ENCODE measurements at regions not wholly inside any gene's neighbourhood (a gene's known extent, or its start where the extent isn't known, plus 50 kb on each side); places are given as distances from the start of the nearest gene placed in this dataset.
"Not testable (repeated sequence)": the region's sequence is repeated elsewhere in the genome, so short reads cannot be mapped to it uniquely, and the experiment has no call there.

DNA sequence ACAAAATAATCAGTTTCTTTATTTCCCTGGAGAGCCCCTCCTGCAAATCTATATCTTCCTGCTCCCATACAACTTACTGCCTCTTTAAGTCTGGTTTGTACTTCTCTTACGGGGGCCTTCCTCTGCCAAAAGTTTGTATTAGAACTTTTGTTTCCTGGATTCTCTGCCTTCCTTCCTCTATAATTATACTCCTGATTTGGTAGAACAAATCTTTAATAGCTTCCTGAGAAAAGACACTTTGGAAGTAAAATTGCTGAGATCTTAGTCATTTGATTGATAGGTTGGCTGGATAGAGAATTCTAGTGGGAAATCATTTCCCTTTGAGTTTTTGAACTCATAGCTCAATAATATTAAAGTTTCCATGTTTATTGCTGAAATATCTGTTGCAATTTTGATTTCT, 499.2 kb downstream of the RAB38 start:
- no peaks in the 10 kb centered on the region for H3K27me3 Mint-ChIP-seq
- H3K4me1 Mint-ChIP-seq (ENCODE audit: low read depth) = no peaks in the 10 kb centered on the region
- no peaks in the 10 kb centered on the region for H3K36me3 Mint-ChIP-seq (ENCODE audit: low read depth)
- H3K27ac Mint-ChIP-seq = no peak overlapping the region
- no peaks in the 10 kb centered on the region for H3K9me3 Mint-ChIP-seq
- intact Hi-C loops (cut with micrococcal nuclease) = no loop called here
- no peak overlapping the region for H3K4me3 Mint-ChIP-seq

DNA sequence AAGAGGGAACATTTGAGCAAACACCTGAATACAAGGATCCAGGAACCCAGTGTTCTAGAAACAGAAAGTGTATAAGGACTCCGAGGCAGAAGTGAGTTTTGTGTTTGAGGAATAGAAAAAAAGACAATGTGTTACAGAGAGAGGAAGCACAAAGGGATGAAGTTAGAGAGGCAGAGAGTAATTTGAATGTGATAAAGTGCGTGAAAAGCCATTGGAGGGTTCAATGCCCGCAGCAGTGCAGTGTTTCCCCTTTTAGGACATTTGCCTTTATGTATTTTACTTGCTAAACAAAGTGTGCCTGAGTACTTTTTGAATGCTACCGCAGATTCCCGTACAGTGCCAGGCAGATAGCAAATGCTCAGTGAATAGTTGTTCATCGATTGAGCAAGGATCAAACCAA, 508.5 kb downstream of the RAB38 start:
- Mint-ChIP-seq H3K4me1 (ENCODE audit: low read depth) (no peaks in the 10 kb centered on the region), H3K4me3 (no peak overlapping the region), H3K9me3 (peaks cover 10% of the 10 kb centered on the region), H3K27me3 (no peaks in the 10 kb centered on the region), H3K36me3 (ENCODE audit: low read depth) (no peaks in the 10 kb centered on the region), H3K27ac (no peak overlapping the region)
- intact Hi-C loops (cut with micrococcal nuclease) = no loop called here

DNA sequence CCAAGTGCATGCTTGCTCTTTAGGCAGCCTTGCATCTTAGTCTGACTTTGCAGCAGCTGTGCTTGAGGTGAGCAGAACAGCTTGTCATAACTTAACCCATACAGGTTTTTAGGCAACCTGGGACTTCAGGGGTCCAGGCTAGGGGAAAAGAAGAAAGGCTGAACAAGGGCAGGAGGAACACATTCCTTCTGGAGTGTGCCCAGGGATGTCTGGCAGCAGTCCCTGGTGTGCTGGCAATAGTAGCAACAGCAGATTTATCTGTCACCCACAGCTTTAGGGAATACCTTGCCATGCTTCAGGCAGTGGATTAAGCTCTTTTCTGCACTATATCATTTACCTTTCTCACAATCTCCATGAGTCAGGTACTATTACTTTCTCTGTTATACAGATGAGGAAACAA, 513.0 kb downstream of the RAB38 start:
- H3K9me3 Mint-ChIP-seq = peaks cover 20% of the 10 kb centered on the region
- no peaks in the 10 kb centered on the region for H3K4me1 Mint-ChIP-seq (ENCODE audit: low read depth)
- H3K27ac Mint-ChIP-seq = no peak overlapping the region
- no peaks in the 10 kb centered on the region for H3K36me3 Mint-ChIP-seq (ENCODE audit: low read depth)
- H3K4me3 Mint-ChIP-seq = no peak overlapping the region
- no peaks in the 10 kb centered on the region for H3K27me3 Mint-ChIP-seq
- intact Hi-C loops (cut with micrococcal nuclease) = no loop called here

DNA sequence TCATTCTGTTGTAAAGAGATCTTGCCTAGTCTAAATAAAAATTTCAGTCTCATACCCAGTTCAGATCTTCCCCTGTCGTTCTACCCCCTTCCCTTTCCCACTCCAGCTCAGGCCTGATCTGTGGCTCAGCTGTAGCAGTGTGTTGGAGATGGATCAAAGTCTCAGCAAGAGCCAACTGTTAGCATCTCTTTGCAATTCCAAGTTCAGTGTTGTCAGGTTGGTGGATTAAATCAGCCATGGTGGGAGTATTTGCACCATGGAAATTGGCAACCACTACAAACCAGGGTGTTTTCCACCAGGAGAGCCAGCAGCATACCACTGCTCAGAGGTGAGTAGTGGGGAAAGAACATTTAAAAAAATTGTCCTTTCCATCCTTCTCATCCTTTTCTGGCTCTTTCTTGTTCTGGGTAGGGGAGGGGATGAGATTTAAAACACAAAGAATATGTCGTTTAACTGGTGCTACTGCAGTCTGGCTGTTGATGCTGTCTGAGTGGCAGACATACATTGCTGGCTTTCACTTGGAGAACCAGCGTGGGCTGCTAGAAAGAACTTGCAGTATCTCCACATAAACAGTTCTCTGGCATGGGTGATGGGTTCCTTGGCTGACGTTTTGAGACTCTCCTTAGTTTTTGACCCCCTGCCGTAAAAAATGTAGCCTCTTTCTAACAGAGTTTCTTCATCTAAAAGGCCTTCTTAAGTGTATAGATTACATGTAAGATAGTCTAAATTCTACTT, 514.1 kb downstream of the RAB38 start:
- Mint-ChIP-seq H3K9me3 (peaks cover 26% of the 10 kb centered on the region), H3K27me3 (no peaks in the 10 kb centered on the region), H3K27ac (no peak overlapping the region), H3K4me1 (ENCODE audit: low read depth) (no peaks in the 10 kb centered on the region), H3K36me3 (ENCODE audit: low read depth) (no peaks in the 10 kb centered on the region), H3K4me3 (no peak overlapping the region)
- intact Hi-C loops (cut with micrococcal nuclease) = no loop called here

DNA sequence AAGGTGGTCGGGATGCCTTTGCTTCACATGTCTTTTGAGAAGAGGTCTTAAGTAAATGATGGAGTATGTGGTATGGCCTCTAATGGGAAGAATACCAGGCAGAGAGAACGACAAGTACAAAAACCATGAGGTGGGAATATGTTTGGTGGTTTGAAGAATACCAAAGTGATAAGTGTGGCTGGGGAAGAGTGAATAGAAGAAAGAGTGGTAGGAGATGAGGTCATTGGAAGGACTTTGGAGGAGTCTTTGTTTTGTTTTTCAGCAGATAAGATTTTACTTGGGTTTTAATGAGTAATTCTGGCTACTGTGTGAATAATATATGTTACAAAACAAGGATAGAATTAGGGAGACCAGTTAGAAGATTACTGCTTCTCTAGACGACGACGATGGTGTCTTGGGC, 515.4 kb downstream of the RAB38 start:
- intact Hi-C loops (cut with micrococcal nuclease) = no loop called here
- Mint-ChIP-seq H3K9me3 (peaks cover 26% of the 10 kb centered on the region), H3K4me1 (ENCODE audit: low read depth) (no peaks in the 10 kb centered on the region), H3K36me3 (ENCODE audit: low read depth) (no peaks in the 10 kb centered on the region), H3K4me3 (no peak overlapping the region), H3K27me3 (no peaks in the 10 kb centered on the region), H3K27ac (no peak overlapping the region)

DNA sequence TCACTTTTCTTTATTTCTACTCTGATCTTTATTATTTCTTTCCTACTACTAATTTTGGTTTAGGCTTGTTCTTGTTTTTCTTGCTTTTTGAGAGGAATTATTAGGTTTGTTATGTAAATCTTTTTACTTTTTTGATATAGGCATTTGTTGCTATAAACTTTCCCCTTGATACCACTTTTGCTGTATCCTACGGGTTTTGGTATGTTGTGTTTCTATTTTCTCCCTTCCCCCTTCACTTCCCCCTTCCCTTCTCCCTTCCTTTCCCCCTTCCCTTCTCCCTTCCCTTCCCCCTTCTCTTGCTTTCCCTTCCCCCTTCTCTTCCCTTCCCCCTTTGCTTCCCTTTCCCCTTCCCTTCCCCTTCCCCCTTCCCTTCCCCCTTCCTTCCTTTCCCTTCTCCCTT, 529.6 kb downstream of the RAB38 start:
- no peaks in the 10 kb centered on the region for H3K27me3 Mint-ChIP-seq
- H3K9me3 Mint-ChIP-seq = peaks cover 14% of the 10 kb centered on the region
- H3K4me3 Mint-ChIP-seq = no peak overlapping the region
- no peak overlapping the region for H3K27ac Mint-ChIP-seq
- no peaks in the 10 kb centered on the region for H3K4me1 Mint-ChIP-seq (ENCODE audit: low read depth)
- no peaks in the 10 kb centered on the region for H3K36me3 Mint-ChIP-seq (ENCODE audit: low read depth)
- intact Hi-C loops (cut with micrococcal nuclease) = no loop called here

DNA sequence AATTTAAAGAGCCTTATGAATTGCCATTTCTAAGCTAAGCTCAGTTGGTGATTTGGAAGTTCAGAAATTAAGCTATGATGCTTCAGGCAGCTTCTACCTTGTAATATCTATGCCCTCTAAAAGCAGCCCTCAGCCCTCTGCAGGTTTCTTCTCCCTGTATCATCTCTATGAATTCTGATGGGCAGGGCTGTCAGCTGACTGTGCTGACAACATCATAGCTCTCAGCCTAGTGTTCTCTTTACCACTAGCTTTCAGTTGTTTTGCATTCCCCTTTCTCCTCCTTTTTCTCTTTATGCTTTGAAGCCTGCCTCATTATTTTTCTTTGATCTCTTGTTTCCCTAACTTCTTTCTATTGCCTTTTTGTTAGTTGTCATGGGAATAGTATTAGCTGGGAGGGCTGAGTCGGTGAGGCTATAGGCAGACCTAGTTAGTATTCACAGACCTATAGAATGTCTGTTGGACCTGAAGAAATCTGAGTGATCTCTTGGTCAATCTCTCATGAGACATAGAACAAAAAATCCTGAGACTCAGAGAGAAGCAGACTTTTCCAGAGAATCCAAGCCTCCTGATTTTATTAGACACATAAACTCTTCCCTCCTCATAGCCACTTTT, 535.4 kb downstream of the RAB38 start:
- peaks cover 6% of the 10 kb centered on the region for H3K9me3 Mint-ChIP-seq
- H3K27ac Mint-ChIP-seq = no peak overlapping the region
- no peaks in the 10 kb centered on the region for H3K4me1 Mint-ChIP-seq (ENCODE audit: low read depth)
- no peaks in the 10 kb centered on the region for H3K27me3 Mint-ChIP-seq
- no peak overlapping the region for H3K4me3 Mint-ChIP-seq
- no peaks in the 10 kb centered on the region for H3K36me3 Mint-ChIP-seq (ENCODE audit: low read depth)
- intact Hi-C loops (cut with micrococcal nuclease) = no loop called here

DNA sequence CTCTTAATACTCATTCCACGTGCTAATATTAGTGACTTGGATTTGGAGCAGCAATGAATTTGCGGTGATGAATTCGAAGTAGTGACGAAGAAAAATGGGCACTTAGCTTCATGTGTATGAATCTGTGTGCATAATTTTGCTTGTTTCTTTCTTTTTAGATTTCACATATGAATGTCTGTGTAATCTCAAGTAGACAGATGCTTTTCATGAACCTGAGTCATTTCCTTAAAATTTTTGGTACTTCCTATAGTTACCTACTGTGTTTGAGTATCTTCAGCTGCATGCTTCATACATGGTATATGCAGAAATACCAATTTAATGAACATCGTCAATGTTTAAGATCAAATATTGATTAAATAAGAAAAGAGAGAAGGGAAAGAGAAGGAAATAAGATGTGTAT, 540.2 kb downstream of the RAB38 start:
- H3K27me3 Mint-ChIP-seq = no peaks in the 10 kb centered on the region
- intact Hi-C loops (cut with micrococcal nuclease) = no loop called here
- H3K4me3 Mint-ChIP-seq = no peak overlapping the region
- H3K36me3 Mint-ChIP-seq (ENCODE audit: low read depth) = no peaks in the 10 kb centered on the region
- H3K9me3 Mint-ChIP-seq = peaks cover 3% of the 10 kb centered on the region
- H3K27ac Mint-ChIP-seq = no peak overlapping the region
- H3K4me1 Mint-ChIP-seq (ENCODE audit: low read depth) = no peaks in the 10 kb centered on the region

DNA sequence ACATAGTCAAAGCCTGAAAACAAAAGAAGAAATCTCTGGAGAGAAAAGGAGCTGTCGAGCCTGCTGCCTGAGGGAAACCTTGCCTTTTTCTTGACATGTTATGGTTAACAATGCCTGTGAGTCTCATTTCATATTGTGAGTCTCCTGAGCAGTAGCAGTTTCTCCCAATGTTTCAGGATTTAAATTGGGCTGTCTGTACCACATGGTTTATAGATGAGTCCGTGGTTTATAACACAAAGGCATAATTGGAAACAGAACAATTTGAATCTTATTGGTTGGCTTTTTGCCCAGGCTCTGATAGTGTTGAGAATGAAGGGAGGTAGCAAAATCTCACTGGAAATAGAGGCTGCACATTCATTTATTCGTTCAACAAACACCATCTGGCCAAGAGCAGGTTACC, 540.9 kb downstream of the RAB38 start:
- Mint-ChIP-seq H3K9me3 (no peaks in the 10 kb centered on the region), H3K27me3 (no peaks in the 10 kb centered on the region), H3K4me1 (ENCODE audit: low read depth) (no peaks in the 10 kb centered on the region), H3K4me3 (no peak overlapping the region), H3K27ac (no peak overlapping the region), H3K36me3 (ENCODE audit: low read depth) (no peaks in the 10 kb centered on the region)
- intact Hi-C loops (cut with micrococcal nuclease) = no loop called here

DNA sequence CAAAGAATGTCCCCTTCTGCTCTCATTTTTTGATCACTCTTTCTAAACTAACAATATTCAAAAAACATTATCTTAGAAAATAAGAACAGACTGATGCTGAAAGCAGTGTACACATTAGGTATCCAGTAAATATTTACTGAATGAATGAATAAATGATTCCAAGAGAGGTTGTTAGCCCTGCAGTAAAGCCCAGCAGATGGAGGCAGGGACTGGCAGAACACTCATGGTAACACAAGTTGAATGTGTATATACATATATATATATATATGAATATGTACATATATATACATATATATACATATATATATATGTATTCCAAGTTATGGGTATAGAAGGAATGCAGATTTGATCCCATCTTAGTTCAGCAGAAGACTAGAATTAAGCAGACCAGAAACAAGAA, 546.3 kb downstream of the RAB38 start:
- Mint-ChIP-seq H3K27ac (no peak overlapping the region), H3K27me3 (no peaks in the 10 kb centered on the region), H3K9me3 (peaks cover 21% of the 10 kb centered on the region), H3K36me3 (ENCODE audit: low read depth) (no peaks in the 10 kb centered on the region), H3K4me3 (no peak overlapping the region), H3K4me1 (ENCODE audit: low read depth) (no peaks in the 10 kb centered on the region)
- intact Hi-C loops (cut with micrococcal nuclease) = no loop called here

DNA sequence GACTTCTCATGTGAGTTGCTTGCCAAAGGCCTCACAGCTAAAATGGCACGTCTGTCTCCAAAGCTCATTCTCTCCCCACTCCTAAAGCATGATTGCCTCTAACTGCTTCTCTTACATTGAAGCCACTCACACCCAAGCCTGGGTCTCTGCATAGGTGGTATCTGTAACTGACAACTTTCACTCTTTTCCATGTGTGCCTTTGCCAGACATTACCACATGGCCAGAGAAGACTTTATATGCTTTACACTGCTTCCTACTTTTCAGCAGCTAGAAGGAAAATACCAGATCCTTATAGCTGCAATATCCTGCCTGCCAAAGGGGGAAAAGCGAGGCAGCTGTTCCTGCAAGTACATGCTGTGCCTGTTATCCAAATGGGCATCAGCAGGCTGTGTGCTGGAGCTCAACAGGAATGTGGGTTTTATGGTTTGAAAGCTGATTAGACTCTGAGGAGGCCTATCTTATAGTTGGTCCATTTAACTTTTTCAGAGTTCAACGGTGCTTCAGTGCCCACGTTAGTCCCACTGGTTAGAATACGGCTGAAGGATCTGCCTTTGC, 547.1 kb downstream of the RAB38 start:
- Mint-ChIP-seq H3K27ac (no peak overlapping the region), H3K4me3 (no peak overlapping the region), H3K27me3 (no peaks in the 10 kb centered on the region), H3K36me3 (ENCODE audit: low read depth) (no peaks in the 10 kb centered on the region), H3K9me3 (peaks cover 28% of the 10 kb centered on the region), H3K4me1 (ENCODE audit: low read depth) (no peaks in the 10 kb centered on the region)
- intact Hi-C loops (cut with micrococcal nuclease) = no loop called here

DNA sequence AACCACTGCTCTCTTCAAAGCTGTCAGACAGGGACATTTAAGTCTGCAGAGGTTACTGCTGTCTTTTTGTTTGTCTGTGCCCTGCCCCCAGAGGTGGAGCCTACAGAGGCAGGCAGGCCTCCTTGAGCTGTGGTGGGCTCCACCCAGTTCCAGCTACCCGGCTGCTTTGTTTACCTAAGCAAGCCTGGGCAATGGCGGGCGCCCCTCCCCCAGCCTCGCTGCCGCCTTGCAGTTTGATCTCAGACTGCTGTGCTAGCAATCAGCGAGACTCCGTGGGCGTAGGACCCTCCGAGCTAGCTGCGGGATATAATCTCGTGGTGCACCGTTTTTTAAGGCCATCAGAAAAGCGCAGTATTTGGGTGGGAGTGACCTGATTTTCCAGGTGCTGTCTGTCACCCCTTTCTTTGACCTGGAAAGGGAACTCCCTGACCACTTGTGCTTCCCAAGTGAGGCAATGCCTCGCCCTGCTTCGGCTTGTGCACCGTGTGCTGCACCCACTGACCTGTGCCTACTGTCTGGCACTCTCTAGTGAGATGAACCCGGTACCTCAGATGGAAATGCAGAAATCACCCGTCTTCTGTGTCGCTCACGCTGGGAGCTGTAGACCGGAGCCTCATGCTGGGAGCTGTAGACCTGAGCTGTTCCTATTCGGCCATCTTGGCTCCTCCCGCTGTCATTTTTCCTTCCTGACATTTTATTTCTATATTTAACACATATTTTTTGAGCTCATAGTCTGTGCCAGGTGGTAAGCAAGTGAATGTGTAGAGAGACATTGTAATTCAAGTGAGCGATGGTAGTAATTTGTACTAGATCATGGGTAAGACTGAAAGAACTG, 551.5 kb downstream of the RAB38 start:
- intact Hi-C loops (cut with micrococcal nuclease); H3K4me3 Mint-ChIP-seq; H3K27ac Mint-ChIP-seq; H3K36me3 Mint-ChIP-seq (ENCODE audit: low read depth); H3K4me1 Mint-ChIP-seq (ENCODE audit: low read depth); H3K27me3 Mint-ChIP-seq: not testable (repeated sequence)
- H3K9me3 Mint-ChIP-seq = peaks cover 53% of the 10 kb centered on the region

DNA sequence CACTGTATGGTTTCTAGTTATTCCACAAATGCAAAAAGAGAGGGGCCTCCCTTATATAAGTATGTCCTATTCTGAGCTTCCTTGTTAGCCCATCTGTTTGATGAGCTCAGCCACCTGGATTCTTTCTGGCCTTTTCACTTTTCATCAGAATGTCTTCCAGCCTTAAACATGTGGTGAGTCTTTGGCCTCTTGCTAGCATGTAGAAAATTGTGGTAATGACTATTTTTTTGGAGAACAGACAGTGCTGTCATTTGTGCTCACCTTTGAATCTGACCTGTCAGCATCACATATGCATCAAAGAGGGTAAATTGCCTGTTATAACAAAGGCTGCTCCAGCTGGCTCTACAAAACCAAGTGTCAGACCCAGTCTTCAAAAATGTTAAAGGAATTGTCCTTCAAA, 558.7 kb downstream of the RAB38 start:
- H3K4me1 Mint-ChIP-seq (ENCODE audit: low read depth) = no peaks in the 10 kb centered on the region
- no peak overlapping the region for H3K4me3 Mint-ChIP-seq
- no peak overlapping the region for H3K27ac Mint-ChIP-seq
- H3K9me3 Mint-ChIP-seq = peaks cover 16% of the 10 kb centered on the region
- intact Hi-C loops (cut with micrococcal nuclease) = no loop called here
- H3K36me3 Mint-ChIP-seq (ENCODE audit: low read depth) = no peaks in the 10 kb centered on the region
- no peaks in the 10 kb centered on the region for H3K27me3 Mint-ChIP-seq

DNA sequence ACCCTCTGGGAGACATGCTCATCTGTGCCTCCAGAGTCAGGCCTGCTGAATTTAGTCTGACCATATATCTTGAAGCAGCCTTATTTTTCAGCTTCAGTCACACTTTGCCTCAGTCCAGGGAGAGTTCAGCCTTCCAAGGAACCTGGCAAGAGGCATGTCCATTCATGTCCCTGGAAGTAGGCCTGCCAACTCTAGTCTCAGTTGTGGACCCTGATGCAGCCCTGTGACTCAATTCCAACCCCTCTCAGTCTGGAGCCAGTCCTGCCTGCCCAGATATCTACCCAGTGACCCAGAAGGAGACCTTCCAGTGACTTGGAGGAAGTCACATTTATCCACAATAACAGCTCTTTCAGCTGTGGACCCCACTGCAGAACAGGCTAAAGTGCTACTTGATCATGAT, 566.6 kb downstream of the TMEM135 start:
- Mint-ChIP-seq H3K27ac (no peak overlapping the region), H3K27me3 (no peaks in the 10 kb centered on the region), H3K36me3 (ENCODE audit: low read depth) (no peaks in the 10 kb centered on the region), H3K9me3 (peaks cover 9% of the 10 kb centered on the region), H3K4me1 (ENCODE audit: low read depth) (no peaks in the 10 kb centered on the region), H3K4me3 (no peak overlapping the region)
- intact Hi-C loops (cut with micrococcal nuclease) = no loop called here
